MM.1S (cell line): ENCODE measurements at regions not wholly inside any gene's neighbourhood (a gene's known extent, or its start where the extent isn't known, plus 50 kb on each side); places are given as distances from the start of the nearest gene placed in this dataset.

Experiments
- DNase-seq: peaks from one replicate; pipeline ENCODE4 v3.0.0-alpha.2; 2015
- H2AFZ ChIP-seq: fragments of 300-600 bp; sonication (generic); 2 replicates; pipeline ENCODE4 v1.6.0; 2016; ENCODE audit warnings: antibody characterized with exemption, low read length
- H3F3A ChIP-seq: fragments of 300-600 bp; sonication (generic); 2 replicates; pipeline ENCODE4 v1.6.1; 2016; ENCODE audit warnings: mild to moderate bottlenecking, antibody characterized with exemption, low read length, moderate library complexity, mixed read lengths; ENCODE audit not compliant: insufficient read depth
- H3K27ac ChIP-seq: fragments of 300-600 bp; sonication (generic); 2 replicates; pipeline ENCODE4 v1.5.1; 2016; ENCODE audit warnings: mild to moderate bottlenecking, low read length
- H3K27me3 ChIP-seq: fragments of 300-600 bp; sonication (generic); replicated peaks from 2 replicates; pipeline ENCODE4 v1.6.0; 2016; ENCODE audit warnings: low read length; ENCODE audit not compliant: insufficient read depth
- H3K36me3 ChIP-seq: fragments of 300-600 bp; sonication (generic); replicated peaks from 2 replicates; pipeline ENCODE4 v1.6.1; 2016; ENCODE audit warnings: mild to moderate bottlenecking, low read length, mixed read lengths; ENCODE audit not compliant: insufficient read depth
- H3K4me1 ChIP-seq: fragments of 300-600 bp; sonication (generic); 2 replicates; pipeline ENCODE4 v1.6.1; 2016; ENCODE audit warnings: low read length, mixed read lengths
- H3K4me2 ChIP-seq: fragments of 300-600 bp; sonication (generic); 2 replicates; pipeline ENCODE4 v1.6.0; 2016; ENCODE audit warnings: low read depth, low read length
- H3K4me3 ChIP-seq: fragments of 300-600 bp; sonication (generic); 2 replicates; pipeline ENCODE4 v1.5.1; 2016; ENCODE audit warnings: low read length, mixed read lengths
- H3K79me2 ChIP-seq: fragments of 300-600 bp; sonication (generic); 2 replicates; pipeline ENCODE4 v1.6.1; 2016; ENCODE audit warnings: mixed run types, low read length, mixed read lengths
- H3K9ac ChIP-seq: fragments of 300-600 bp; sonication (generic); 2 replicates; pipeline ENCODE4 v1.6.1; 2016; ENCODE audit warnings: low read length, mixed read lengths
- H3K9me2 ChIP-seq: fragments of 300-600 bp; sonication (generic); replicated peaks from 2 replicates; pipeline ENCODE4 v1.6.1; 2016; ENCODE audit warnings: mild to moderate bottlenecking, low read length, mixed read lengths; ENCODE audit not compliant: insufficient read depth
- H3K9me3 ChIP-seq: fragments of 300-600 bp; sonication (generic); replicated peaks from 2 replicates; pipeline ENCODE4 v1.6.1; 2016; ENCODE audit warnings: mild to moderate bottlenecking, low read length, mixed read lengths; ENCODE audit not compliant: insufficient read depth
- H4K20me1 ChIP-seq: fragments of 300-600 bp; sonication (generic); 2 replicates; pipeline ENCODE4 v1.6.1; 2016; ENCODE audit warnings: mild to moderate bottlenecking, low read length, moderate library complexity, mixed read lengths; ENCODE audit not compliant: insufficient read depth
- CTCF ChIP-seq: fragments of 300-600 bp; sonication (generic); IDR thresholded peaks from 2 replicates; pipeline ENCODE4 v1.5.1; 2016; ENCODE audit warnings: antibody characterized with exemption, low read length, mixed read lengths
- EZH2 ChIP-seq: fragments of 300-600 bp; sonication (generic); optimal IDR thresholded peaks from 2 replicates; pipeline ENCODE3; 2017; ENCODE audit warnings: low read depth, mild to moderate bottlenecking, antibody characterized with exemption, low read length, mixed read lengths
- EZH2phosphoT487 ChIP-seq: fragments of 300-600 bp; sonication (generic); IDR thresholded peaks from 2 replicates; pipeline ENCODE4 v1.6.1; 2018; ENCODE audit warnings: antibody characterized with exemption, low read length

- Histone ChIP-seq H3K9me2 (no peaks in the 10 kb centered on the region), H3K27me3 (no peaks in the 10 kb centered on the region), H3K4me1 (no peaks in the 10 kb centered on the region), H3K4me2 (no peak overlapping the region), H3K79me2 (no peaks in the 10 kb centered on the region), H3F3A (no peaks in the 10 kb centered on the region), H3K9ac (no peak overlapping the region), H3K4me3 (no peak overlapping the region), H2AFZ (no peak overlapping the region), H3K9me3 (no peaks in the 10 kb centered on the region), H4K20me1 (no peaks in the 10 kb centered on the region), H3K36me3 (no peaks in the 10 kb centered on the region), H3K27ac (no peak overlapping the region)
- TF ChIP-seq EZH2phosphoT487, result no peak
- TF ChIP-seq CTCF, result no peak
- no peak for TF ChIP-seq EZH2
- DNase-seq, result no peak
Measured at GRCh38 chr13:22189176-22190048, 518.5 kb downstream of the FGF9 start.

GRCh38 chr13:22193070-22193469 is 522.2 kb downstream of the FGF9 start:
- Histone ChIP-seq H4K20me1 (no peaks in the 10 kb centered on the region), H3K27me3 (no peaks in the 10 kb centered on the region), H2AFZ (no peak overlapping the region), H3K27ac (no peak overlapping the region), H3K4me3 (no peak overlapping the region), H3K79me2 (no peaks in the 10 kb centered on the region), H3K36me3 (no peaks in the 10 kb centered on the region), H3K4me1 (no peaks in the 10 kb centered on the region), H3K9me3 (no peaks in the 10 kb centered on the region), H3K9ac (no peak overlapping the region), H3K9me2 (no peaks in the 10 kb centered on the region), H3F3A (no peaks in the 10 kb centered on the region), H3K4me2 (no peak overlapping the region)
- no peak for TF ChIP-seq EZH2
- TF ChIP-seq CTCF, result no peak
- no peak for TF ChIP-seq EZH2phosphoT487
- no peak for DNase-seq

GRCh38 chr13:22194106-22194805 is 523.4 kb downstream of the FGF9 start:
- H4K20me1 ChIP-seq, result no peaks in the 10 kb centered on the region
- no peak for DNase-seq
- H3K9ac ChIP-seq, result no peak overlapping the region
- no peak overlapping the region for H2AFZ ChIP-seq
- H3K9me3 ChIP-seq, result no peaks in the 10 kb centered on the region
- no peak overlapping the region for H3K27ac ChIP-seq
- no peak overlapping the region for H3K4me2 ChIP-seq
- H3K4me3 ChIP-seq, result no peak overlapping the region
- no peaks in the 10 kb centered on the region for H3K27me3 ChIP-seq
- TF ChIP-seq EZH2phosphoT487 (no peak), EZH2 (no peak), CTCF (no peak)
- no peaks in the 10 kb centered on the region for H3K36me3 ChIP-seq
- H3K79me2 ChIP-seq, result no peaks in the 10 kb centered on the region
- no peaks in the 10 kb centered on the region for H3K9me2 ChIP-seq
- no peaks in the 10 kb centered on the region for H3F3A ChIP-seq
- no peaks in the 10 kb centered on the region for H3K4me1 ChIP-seq
